Uterus (tissue), 3 donors: ENCODE measurements at regions not wholly inside any gene's neighbourhood (a gene's known extent, or its start where the extent isn't known, plus 50 kb on each side); places are given as distances from the start of the nearest gene placed in this dataset.

Experiments
- DNase-seq, 2 donors: peaks; one replicate each; pipeline ENCODE4 v3.0.0-alpha.2; 2019 to 2020
- H3K27ac ChIP-seq, 2 donors: fragments of 200-600 bp; sonication (generic); 1 replicate in 1 of 2; 2 replicates in 1 of 2; pipeline ENCODE4 v1.5.1; 2016 to 2018
- H3K27me3 ChIP-seq, 2 donors: fragments of 200-600 bp; sonication (generic); one replicate each; pipeline ENCODE4 v1.5.1; 2018 to 2019; ENCODE audit warnings: control low read depth in 1 of 2
- H3K36me3 ChIP-seq, 2 donors: fragments of 200-600 bp; sonication (generic); one replicate each; pipeline ENCODE4 v1.5.1; 2019; ENCODE audit warnings: control low read depth in 1 of 2
- H3K4me1 ChIP-seq, 2 donors: fragments of 200-600 bp; sonication (generic); one replicate each; pipeline ENCODE4 v1.5.1; 2018 to 2019; ENCODE audit warnings: control low read depth in 1 of 2
- H3K4me3 ChIP-seq, 2 donors: fragments of 200-600 bp; sonication (generic); 1 replicate in 1 of 2; 2 replicates in 1 of 2; pipeline ENCODE4 v1.5.1; 2018 to 2019; ENCODE audit warnings: mild to moderate bottlenecking in 1 of 2
- H3K9me3 ChIP-seq, 2 donors: fragments of 200-600 bp; sonication (generic); one replicate each; pipeline ENCODE4 v1.5.1; 2019; ENCODE audit warnings: control low read depth in 1 of 2
- CTCF ChIP-seq, 4 experiments: fragments of 200-600 bp in 2 of 4; fragments of 450-650 bp in 2 of 4; sonication (generic) in 2 of 4; IDR thresholded peaks; one replicate each; pipeline ENCODE4 v1.5.1; 2016 to 2019; ENCODE audit warnings: antibody characterized with exemption in 4 of 4, mild to moderate bottlenecking in 2 of 4, moderate library complexity in 1 of 4
- POLR2A ChIP-seq, 2 donors: fragments of 450-650 bp; IDR thresholded peaks; one replicate each; pipeline ENCODE4 v1.6.1; 2016; ENCODE audit warnings: antibody characterized with exemption in 2 of 2, mild to moderate bottlenecking in 1 of 2, moderate library complexity in 1 of 2
- intact Hi-C: fragments of 100-400 bp; cut with DNase I; formaldehyde crosslinking; loops from one replicate; pipeline ENCODE4 v1.15.1; 2023; ENCODE audit warnings: low total_unique reads
- donor health status: DM: yes; HTN: yes; CAD: no.

- H3K27ac ChIP-seq, result peak overlapping the region in 1 of 2 donors; percentile 18
- H3K4me3 ChIP-seq, result no peak overlapping the region
- H3K4me1 ChIP-seq, result no peaks in the 10 kb centered on the region
- no peaks in the 10 kb centered on the region for H3K9me3 ChIP-seq
- H3K36me3 ChIP-seq, result no peaks in the 10 kb centered on the region
- DNase-seq, result no peak
- TF ChIP-seq POLR2A (IDR thresholded peaks at IDR 0.05) (no peak), CTCF (IDR thresholded peaks at IDR 0.05) (no peak)
- H3K27me3 ChIP-seq, result no peaks in the 10 kb centered on the region
- intact Hi-C loops, result no loop called here
Measured at GRCh38 chr1:55400508-55400907, 185.3 kb upstream of the USP24 start.

GRCh38 chr1:55399346-55399745 is 184.2 kb upstream of the USP24 start:
- no peak for DNase-seq
- TF ChIP-seq CTCF (IDR thresholded peaks at IDR 0.05), result no peak
- TF ChIP-seq POLR2A (IDR thresholded peaks at IDR 0.05), result no peak
- no peaks in the 10 kb centered on the region for H3K27me3 ChIP-seq
- no peaks in the 10 kb centered on the region for H3K36me3 ChIP-seq
- H3K4me1 ChIP-seq, result no peaks in the 10 kb centered on the region
- intact Hi-C loops, result no loop called here
- H3K9me3 ChIP-seq, result peaks cover 0 to 5% of the 10 kb centered on the region in 2 donors
- H3K4me3 ChIP-seq, result no peak overlapping the region
- H3K27ac ChIP-seq, result no peak overlapping the region

- Histone ChIP-seq H3K27ac (peak overlapping the region in 1 of 2 donors; percentile 7), H3K4me3 (no peak overlapping the region), H3K36me3 (no peaks in the 10 kb centered on the region), H3K4me1 (no peaks in the 10 kb centered on the region), H3K27me3 (no peaks in the 10 kb centered on the region), H3K9me3 (peaks cover 0 to 5% of the 10 kb centered on the region in 2 donors)
- no peak for TF ChIP-seq CTCF (IDR thresholded peaks at IDR 0.05)
- TF ChIP-seq POLR2A (IDR thresholded peaks at IDR 0.05), result no peak
- intact Hi-C loops, result no loop called here
- no peak for DNase-seq
Measured at GRCh38 chr1:55396381-55396891, 181.3 kb upstream of the USP24 start.

GRCh38 chr1:55388960-55389359 is 173.8 kb upstream of the USP24 start:
- H3K36me3 ChIP-seq, result no peaks in the 10 kb centered on the region
- H3K27me3 ChIP-seq, result no peaks in the 10 kb centered on the region
- H3K4me1 ChIP-seq, result no peaks in the 10 kb centered on the region
- H3K9me3 ChIP-seq, result no peaks in the 10 kb centered on the region
- no peak overlapping the region for H3K4me3 ChIP-seq
- H3K27ac ChIP-seq, result no peak overlapping the region
- DNase-seq, result no peak
- TF ChIP-seq POLR2A (IDR thresholded peaks at IDR 0.05) (no peak), CTCF (IDR thresholded peaks at IDR 0.05) (no peak)
- intact Hi-C loops, result no loop called here

- TF ChIP-seq CTCF (IDR thresholded peaks at IDR 0.05), result no peak
- no peak for TF ChIP-seq POLR2A (IDR thresholded peaks at IDR 0.05)
- no peaks in the 10 kb centered on the region for H3K27me3 ChIP-seq
- H3K4me1 ChIP-seq, result no peaks in the 10 kb centered on the region
- intact Hi-C loops, result no loop called here
- no peak overlapping the region for H3K4me3 ChIP-seq
- no peaks in the 10 kb centered on the region for H3K9me3 ChIP-seq
- no peaks in the 10 kb centered on the region for H3K36me3 ChIP-seq
- no peak for DNase-seq
- no peak overlapping the region for H3K27ac ChIP-seq
Measured at GRCh38 chr1:55387145-55387544, 172.0 kb upstream of the USP24 start.
